ENCODE measurements at regions not wholly inside any gene's neighbourhood (a gene's known extent, or its start where the extent isn't known, plus 50 kb on each side); places are given as distances from the start of the nearest gene placed in this dataset.

GRCh38 chr9:82590845-82591244 is 472.1 kb downstream of the RASEF start:
- Histone ChIP-seq H3K79me1 (ENCODE audit: insufficient read depth, low read depth, low read length, poor library complexity, severe bottlenecking) (no peaks in the 10 kb centered on the region), H2AK5ac (ENCODE audit: insufficient read length, low read length) (no peak overlapping the region), H3T11ph (ENCODE audit: low read length) (no peak overlapping the region), H3K9ac (ENCODE audit: extremely low read depth, insufficient read length, low read length) (no peak overlapping the region), H3K18ac (ENCODE audit: insufficient read length, low read depth, low read length) (no peak overlapping the region), H3K27me3 (ENCODE audit: insufficient read depth, low read length) (no peaks in the 10 kb centered on the region), H4K91ac (ENCODE audit: insufficient read length, low read depth, low read length) (no peak overlapping the region), H2AFZ (ENCODE audit: low read length) (no peak overlapping the region), H4K8ac (replicated peaks; ENCODE audit: insufficient read length, low read depth, low read length) (no peak overlapping the region), H3K27ac (ENCODE audit: insufficient read length, low read depth, low read length) (no peak overlapping the region), H3K4ac (ENCODE audit: low read depth, low read length) (no peak overlapping the region), H2BK12ac (ENCODE audit: insufficient read length, low read depth, low read length) (no peak overlapping the region), H2BK15ac (ENCODE audit: low read depth, low read length) (no peak overlapping the region), H4K5ac (ENCODE audit: insufficient read length, low read depth, low read length) (no peak overlapping the region), H3K14ac (ENCODE audit: insufficient read depth, low read length) (no peak overlapping the region), H3K4me1 (ENCODE audit: insufficient read depth, low read length) (no peaks in the 10 kb centered on the region), H2BK120ac (ENCODE audit: low read depth, low read length, poor library complexity, severe bottlenecking) (no peak overlapping the region), H3K4me2 (ENCODE audit: insufficient read depth, insufficient read length, low read length) (no peak overlapping the region), H3K79me2 (ENCODE audit: insufficient read depth, low read length) (no peaks in the 10 kb centered on the region), H3K23me2 (ENCODE audit: insufficient read length, low read depth, low read length, poor library complexity, severe bottlenecking) (no peaks in the 10 kb centered on the region), H2BK5ac (ENCODE audit: insufficient read length, low read length) (no peak overlapping the region), H4K20me1 (ENCODE audit: control insufficient read depth, insufficient read depth, insufficient read length) (no peaks in the 10 kb centered on the region), H2BK20ac (ENCODE audit: low read depth, low read length, poor library complexity, severe bottlenecking) (no peak overlapping the region), H3K23ac (ENCODE audit: insufficient read length, low read depth, low read length) (no peak overlapping the region), H3K56ac (ENCODE audit: insufficient read length, low read depth, low read length) (no peak overlapping the region), H3K9me3 (ENCODE audit: control insufficient read depth, low read depth, low read length) (no peaks in the 10 kb centered on the region)
- Mint-ChIP-seq H3K27me3 (ENCODE audit: low read depth) (no peaks in the 10 kb centered on the region), H3K4me3 (no peak overlapping the region), H3K9me3 (no peaks in the 10 kb centered on the region; a peak in 1 of 5 replicates), H3K36me3 (ENCODE audit: insufficient read depth in 1 of 3, low read depth in 3 of 3) (no peaks in the 10 kb centered on the region), H3K27ac (no peak overlapping the region), H3K4me1 (peaks cover 4 to 8% of the 10 kb centered on the region in 2 experiments)
- no peak for DNase-seq
- WGBS (ENCODE audit: extremely low coverage, insufficient read length, low lambda C conversion rate): no CpG with 5 or more reads among the region's 3 CpGs
- no peak for TF ChIP-seq CTCF (conservative IDR thresholded peaks at IDR 0.05)
